Epithelial cell of proximal tubule (primary cell): ENCODE measurements at regions not wholly inside any gene's neighbourhood (a gene's known extent, or its start where the extent isn't known, plus 50 kb on each side); places are given as distances from the start of the nearest gene placed in this dataset.
"Not testable (repeated sequence)": the region's sequence is repeated elsewhere in the genome, so short reads cannot be mapped to it uniquely, and the experiment has no call there.

Experiments
- DNase-seq: peaks from one replicate; pipeline ENCODE4 v3.0.0-alpha.2; 2011; ENCODE audit warnings: low read depth
- H3K4me3 ChIP-seq: 2 replicates; pipeline ENCODE4 v1.5.1; 2011; ENCODE audit warnings: low read depth, mild to moderate bottlenecking, low read length
- TF ChIP-seq, protein P1 (sequence below): conservative IDR thresholded peaks from 2 replicates; pipeline ENCODE4 v1.5.1; 2012; ENCODE audit warnings: low read depth, mild to moderate bottlenecking, low read length

DNA sequence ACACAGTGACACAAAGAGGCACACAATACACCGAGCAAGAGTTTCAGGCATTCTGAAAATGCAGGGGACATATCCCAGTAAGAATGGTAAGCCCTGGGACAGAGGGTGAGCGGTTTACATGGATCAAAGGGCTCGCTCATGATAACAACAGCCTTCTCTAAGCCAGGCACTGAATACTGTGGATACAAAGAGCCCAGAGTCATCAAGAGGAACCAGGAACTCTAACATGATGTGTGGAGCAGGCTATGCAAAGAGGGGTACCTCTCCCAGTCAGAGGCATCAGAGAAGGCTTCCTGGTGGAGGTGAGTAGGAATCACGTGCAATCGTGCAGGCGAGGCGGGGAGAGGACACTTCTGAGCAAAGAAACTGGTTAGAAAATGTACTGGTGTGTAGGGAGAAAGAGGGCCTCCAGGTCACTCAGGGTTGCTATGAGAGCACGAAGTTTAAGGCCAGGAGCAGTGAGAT lies 76.9 kb upstream of the EEA1 start:
- no peak for DNase-seq
- H3K4me3 ChIP-seq, result no peak overlapping the region
- TF ChIP-seq, protein P1, sequence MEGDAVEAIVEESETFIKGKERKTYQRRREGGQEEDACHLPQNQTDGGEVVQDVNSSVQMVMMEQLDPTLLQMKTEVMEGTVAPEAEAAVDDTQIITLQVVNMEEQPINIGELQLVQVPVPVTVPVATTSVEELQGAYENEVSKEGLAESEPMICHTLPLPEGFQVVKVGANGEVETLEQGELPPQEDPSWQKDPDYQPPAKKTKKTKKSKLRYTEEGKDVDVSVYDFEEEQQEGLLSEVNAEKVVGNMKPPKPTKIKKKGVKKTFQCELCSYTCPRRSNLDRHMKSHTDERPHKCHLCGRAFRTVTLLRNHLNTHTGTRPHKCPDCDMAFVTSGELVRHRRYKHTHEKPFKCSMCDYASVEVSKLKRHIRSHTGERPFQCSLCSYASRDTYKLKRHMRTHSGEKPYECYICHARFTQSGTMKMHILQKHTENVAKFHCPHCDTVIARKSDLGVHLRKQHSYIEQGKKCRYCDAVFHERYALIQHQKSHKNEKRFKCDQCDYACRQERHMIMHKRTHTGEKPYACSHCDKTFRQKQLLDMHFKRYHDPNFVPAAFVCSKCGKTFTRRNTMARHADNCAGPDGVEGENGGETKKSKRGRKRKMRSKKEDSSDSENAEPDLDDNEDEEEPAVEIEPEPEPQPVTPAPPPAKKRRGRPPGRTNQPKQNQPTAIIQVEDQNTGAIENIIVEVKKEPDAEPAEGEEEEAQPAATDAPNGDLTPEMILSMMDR, result no peak

DNA sequence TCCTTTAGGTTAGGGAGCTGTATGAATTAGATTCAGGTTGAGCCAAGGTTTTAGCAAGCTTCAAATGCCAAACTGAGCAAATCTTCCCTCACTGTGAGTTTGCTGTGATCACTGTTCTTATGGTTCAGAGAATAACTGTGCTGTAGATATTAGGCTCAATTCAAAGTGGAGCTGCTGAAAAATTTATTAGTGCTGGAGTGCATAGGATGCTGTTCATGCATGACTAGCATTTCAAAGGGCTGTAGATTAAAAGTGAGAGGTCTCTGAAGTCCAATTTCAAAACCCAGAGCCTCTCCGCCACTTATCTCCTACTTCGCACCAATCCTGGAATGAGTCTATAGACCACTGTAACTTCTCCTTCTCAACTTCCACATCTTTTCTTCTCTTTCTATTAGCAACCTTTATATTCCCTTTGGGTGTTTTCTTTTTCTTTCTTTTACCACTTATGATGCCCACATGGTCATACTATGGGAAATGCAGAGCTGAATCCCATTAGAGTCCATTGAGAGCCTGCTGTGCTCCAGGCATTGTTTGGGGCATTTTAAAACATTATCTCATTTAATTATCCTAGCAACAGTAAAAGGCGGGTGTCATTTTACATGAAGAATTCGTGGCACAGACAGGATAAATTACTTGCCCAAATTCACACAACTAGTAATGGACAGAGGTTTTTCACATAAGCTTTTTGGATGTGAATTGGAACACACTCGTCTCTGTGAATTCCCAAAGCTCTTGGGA lies 77.5 kb upstream of the EEA1 start:
- TF ChIP-seq, protein P1, result no peak
- H3K4me3 ChIP-seq, result no peak overlapping the region
- DNase-seq, result no peak

DNA sequence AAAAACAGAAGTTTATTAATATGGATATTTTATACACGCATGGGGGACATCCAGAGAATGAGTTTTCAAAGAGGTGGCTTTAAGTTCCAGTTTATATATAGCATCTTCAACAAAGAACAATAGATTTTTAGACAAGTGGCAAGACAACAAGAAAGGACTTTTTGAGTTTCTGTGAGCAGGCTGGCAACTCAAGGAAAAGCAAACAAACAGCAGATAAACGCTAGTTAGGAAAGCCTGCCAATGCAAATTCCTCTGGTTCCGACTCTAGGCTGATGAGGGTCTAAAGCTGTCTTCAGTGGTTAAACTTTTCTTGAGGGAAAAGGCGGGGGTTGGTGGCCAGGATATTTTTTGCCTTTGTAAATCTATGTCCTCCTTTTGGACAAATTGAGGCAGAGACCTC lies 78.4 kb upstream of the EEA1 start:
- H3K4me3 ChIP-seq, result no peak overlapping the region
- DNase-seq, result no peak
- TF ChIP-seq, protein P1, result no peak

GRCh38 chr12:93008044-93008778 lies 79.1 kb upstream of the EEA1 start:
- no peak for DNase-seq
- TF ChIP-seq, protein P1, result no peak
- H3K4me3 ChIP-seq, result no peak overlapping the region

DNA sequence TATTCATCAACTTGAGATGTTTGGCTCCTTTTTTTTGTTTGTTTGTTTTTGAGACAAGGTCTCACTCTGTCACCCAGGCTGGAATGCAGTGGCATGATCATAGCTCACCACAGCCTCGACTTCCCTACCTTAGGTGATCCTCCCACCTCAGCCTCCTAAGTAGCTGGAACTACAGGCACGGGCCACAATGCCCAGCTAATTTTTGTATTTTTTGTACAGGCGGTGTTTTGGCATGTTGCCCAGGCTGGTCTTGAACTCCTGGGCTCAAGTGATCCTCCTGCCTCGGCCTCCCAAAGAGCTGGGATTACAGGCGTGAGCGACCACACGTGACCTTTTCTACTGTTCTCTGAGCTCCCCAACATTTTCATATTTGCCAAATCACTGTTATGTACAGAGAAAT lies 79.8 kb upstream of the EEA1 start:
- DNase-seq, H3K4me3 ChIP-seq: not testable (repeated sequence)

- no peak for DNase-seq
- H3K4me3 ChIP-seq, result no peak overlapping the region
- TF ChIP-seq, protein P1, result no peak
Measured at GRCh38 chr12:93009533-93009932, 80.4 kb upstream of the EEA1 start.

- TF ChIP-seq, protein P1, result no peak
- H3K4me3 ChIP-seq, result no peak overlapping the region
- DNase-seq, result no peak
Measured at GRCh38 chr12:93010461-93010860, 81.4 kb upstream of the EEA1 start.
